H1 (cell line): ENCODE measurements at regions not wholly inside any gene's neighbourhood (a gene's known extent, or its start where the extent isn't known, plus 50 kb on each side); places are given as distances from the start of the nearest gene placed in this dataset.

Experiments
- CTCF ChIA-PET: fragments of 300-600 bp; sonication (Branson Sonifier 250); formaldehyde crosslinking; loops from one replicate; lab custom pipeline; 2021; ENCODE audit not compliant: partially characterized antibody; lab: Charles Lee
- POLR2A ChIA-PET: fragments of 300-600 bp; sonication (Branson Sonifier 250); formaldehyde crosslinking; loops from one replicate; lab custom pipeline; 2021; ENCODE audit warnings: inconsistent platforms; ENCODE audit not compliant: partially characterized antibody; lab: Charles Lee
- DNase-seq, 2 experiments: peaks; one replicate each; pipeline versions ENCODE4 v3.0.0 to v3.0.0-alpha.2; 2010 to 2022; ENCODE audit warnings: low spot score in 2 of 2, low read depth in 1 of 2, mixed read lengths in 1 of 2
- FAIRE-seq: peaks from 2 replicates; lab custom pipeline; 2011; peaks lifted over from hg19 to GRCh38; lab: Jason Lieb, UNC
- H2AFZ ChIP-seq: 2 replicates; pipeline ENCODE4 v1.8.1; 2012; ENCODE audit warnings: low read length, inconsistent platforms
- H2AK5ac ChIP-seq: 2 replicates; pipeline ENCODE4 v1.6.1; 2013; ENCODE audit warnings: low read depth, low read length
- H2BK120ac ChIP-seq: replicated peaks from 2 replicates; pipeline ENCODE3; 2013; ENCODE audit warnings: low read depth, low read length, inconsistent platforms
- H2BK12ac ChIP-seq: 2 replicates; pipeline ENCODE4 v1.6.1; 2013; ENCODE audit warnings: low read depth, low read length
- H2BK15ac ChIP-seq: 2 replicates; pipeline ENCODE4 v1.6.1; 2013; ENCODE audit warnings: low read length
- H2BK20ac ChIP-seq: 2 replicates; pipeline ENCODE4 v1.6.1; 2013; ENCODE audit warnings: low read length
- H2BK5ac ChIP-seq: 2 replicates; pipeline ENCODE4 v1.6.1; 2013; ENCODE audit warnings: low read depth, low read length
- H3K14ac ChIP-seq: 2 replicates; pipeline ENCODE4 v1.6.1; 2013; ENCODE audit warnings: inconsistent platforms; ENCODE audit not compliant: insufficient read length
- H3K18ac ChIP-seq: 2 replicates; pipeline ENCODE4 v1.6.1; 2013; ENCODE audit warnings: low read length; ENCODE audit errors: extremely low read depth
- H3K23ac ChIP-seq: 2 replicates; pipeline ENCODE4 v1.6.1; 2013; ENCODE audit warnings: inconsistent platforms; ENCODE audit not compliant: insufficient read length
- H3K23me2 ChIP-seq: 2 replicates; pipeline ENCODE4 v1.6.1; 2013; ENCODE audit warnings: low read depth, low read length
- H3K27ac ChIP-seq: 2 replicates; pipeline ENCODE4 v1.6.1; 2011; ENCODE audit warnings: low read depth, low read length, inconsistent platforms
- H3K27me3 ChIP-seq, 4 experiments: replicated peaks in 1 of 4; 1 replicate in 1 of 4; 2 replicates in 3 of 4; pipeline versions ENCODE4 v1.6.1 to v1.8.1; 2011 to 2013; ENCODE audit warnings: low read length in 3 of 4, mild to moderate bottlenecking in 3 of 4, inconsistent platforms in 2 of 4, mixed read lengths in 2 of 4, moderate library complexity in 1 of 4; ENCODE audit not compliant: control insufficient read depth in 3 of 4, insufficient read depth in 3 of 4; ENCODE audit errors: extremely low read depth in 1 of 4
- H3K36me3 ChIP-seq, 4 experiments: 2 replicates each; pipeline versions ENCODE4 v1.6.1 to v1.8.1; 2011 to 2013; ENCODE audit warnings: mild to moderate bottlenecking in 4 of 4, low read length in 3 of 4, moderate library complexity in 2 of 4, control low read depth in 1 of 4, inconsistent platforms in 1 of 4; ENCODE audit not compliant: insufficient read depth in 4 of 4, control insufficient read depth in 2 of 4
- H3K4ac ChIP-seq: replicated peaks from 2 replicates; pipeline ENCODE3; 2013; ENCODE audit warnings: low read length, low read depth, mixed read lengths, inconsistent platforms; ENCODE audit not compliant: insufficient read length
- H3K4me1 ChIP-seq, 4 experiments: replicated peaks in 1 of 4; 1 replicate in 1 of 4; 2 replicates in 3 of 4; pipeline versions ENCODE4 v1.6.1 to v1.8.1; 2011 to 2013; ENCODE audit warnings: low read length in 3 of 4, inconsistent platforms in 2 of 4, mixed read lengths in 1 of 4; ENCODE audit not compliant: insufficient read depth in 4 of 4, control insufficient read depth in 3 of 4
- H3K4me2 ChIP-seq, 2 experiments: 2 replicates each; pipeline versions ENCODE4 v1.6.1 to v1.8.1; 2011 to 2013; ENCODE audit warnings: low read depth in 2 of 2, low read length in 2 of 2, control low read depth in 1 of 2, inconsistent platforms in 1 of 2, mild to moderate bottlenecking in 1 of 2; ENCODE audit not compliant: insufficient read depth in 1 of 2
- H3K4me3 ChIP-seq, 4 experiments: fragments of 200-600, 300-600 bp in 1 of 4; sonication (generic), shearing (Covaris generic), sonication (Bioruptor Twin) in 1 of 4; 2 replicates each; pipeline versions ENCODE4 v1.5.1 to v1.8.1; 2011 to 2016; ENCODE audit warnings: low read length in 4 of 4, low read depth in 3 of 4, control low read depth in 2 of 4, inconsistent platforms in 2 of 4, mild to moderate bottlenecking in 2 of 4, mixed read lengths in 1 of 4, moderate library complexity in 1 of 4; ENCODE audit not compliant: insufficient read depth in 2 of 4; ENCODE audit errors: extremely low read depth in 1 of 4
- H3K56ac ChIP-seq: replicated peaks from 2 replicates; pipeline ENCODE3; 2013; ENCODE audit warnings: low read depth, mild to moderate bottlenecking, mixed read lengths, low read length, inconsistent platforms; ENCODE audit not compliant: insufficient read length
- H3K79me1 ChIP-seq: 2 replicates; pipeline ENCODE4 v1.6.1; 2013; ENCODE audit warnings: low read depth, low read length, control low read depth
- H3K79me2 ChIP-seq, 2 experiments: 2 replicates each; pipeline versions ENCODE4 v1.6.1 to v1.8.1; 2012 to 2013; ENCODE audit warnings: low read length in 2 of 2, mild to moderate bottlenecking in 2 of 2, inconsistent platforms in 1 of 2; ENCODE audit not compliant: insufficient read depth in 2 of 2, control insufficient read depth in 1 of 2
- H3K9ac ChIP-seq, 4 experiments: replicated peaks in 1 of 4; 1 replicate in 1 of 4; 2 replicates in 3 of 4; pipeline versions ENCODE4 v1.6.1 to v1.8.1; 2011 to 2013; ENCODE audit warnings: low read depth in 3 of 4, low read length in 3 of 4, control low read depth in 2 of 4, mild to moderate bottlenecking in 2 of 4, moderate library complexity in 2 of 4, inconsistent platforms in 1 of 4; ENCODE audit errors: extremely low read depth in 1 of 4
- H3K9me3 ChIP-seq, 2 experiments: 2 replicates each; pipeline versions ENCODE4 v1.6.1 to v1.8.1; 2012 to 2013; ENCODE audit warnings: mild to moderate bottlenecking in 2 of 2, moderate library complexity in 2 of 2, control low read depth in 1 of 2, inconsistent platforms in 1 of 2, low read depth in 1 of 2, low read length in 1 of 2, mixed read lengths in 1 of 2; ENCODE audit not compliant: insufficient read depth in 2 of 2
- H4K20me1 ChIP-seq, 2 experiments: replicated peaks in 1 of 2; 2 replicates each; pipeline versions ENCODE3 to v1.8.1; 2011 to 2013; ENCODE audit warnings: inconsistent platforms in 2 of 2, low read length in 2 of 2, mild to moderate bottlenecking in 1 of 2; ENCODE audit not compliant: insufficient read depth in 2 of 2, control insufficient read depth in 1 of 2
- H4K5ac ChIP-seq: 2 replicates; pipeline ENCODE4 v1.6.1; 2013; ENCODE audit warnings: low read length, low read depth, mixed read lengths, inconsistent platforms; ENCODE audit not compliant: insufficient read length
- H4K8ac ChIP-seq: 2 replicates; pipeline ENCODE4 v1.8.0; 2013; ENCODE audit warnings: mild to moderate bottlenecking, moderate library complexity, low read length, inconsistent platforms; ENCODE audit not compliant: insufficient read depth; ENCODE audit errors: extremely low read depth
- H4K91ac ChIP-seq: replicated peaks from 2 replicates; pipeline ENCODE3; 2013; ENCODE audit warnings: low read length, mixed read lengths, inconsistent platforms; ENCODE audit not compliant: insufficient read length
- ASH2L ChIP-seq: fragments of 200-600, 300-600 bp; sonication (generic); IDR thresholded peaks from one replicate; pipeline ENCODE4 v1.7.1; 2017; ENCODE audit warnings: low read length
- ATF3 ChIP-seq: IDR thresholded peaks from 2 replicates; pipeline ENCODE4 v1.6.1; 2011; ENCODE audit warnings: low read depth, mild to moderate bottlenecking, low read length; ENCODE audit not compliant: insufficient read depth
- BCL11A ChIP-seq, 2 experiments: IDR thresholded peaks; one replicate each; pipeline ENCODE4 v1.6.1; 2011; ENCODE audit warnings: low read depth in 2 of 2, low read length in 2 of 2, mild to moderate bottlenecking in 2 of 2
- CHD1 ChIP-seq: IDR thresholded peaks from 2 replicates; pipeline ENCODE4 v1.6.1; 2012; ENCODE audit warnings: low read depth, low read length, improper control_type of control experiment
- CTBP2 ChIP-seq: IDR thresholded peaks from 2 replicates; pipeline ENCODE4 v1.7.0; 2011; ENCODE audit warnings: borderline replicate concordance, mild to moderate bottlenecking, moderate library complexity, mixed read lengths, low read length; ENCODE audit not compliant: insufficient read depth, insufficient read length
- EGR1 ChIP-seq: IDR thresholded peaks from 2 replicates; pipeline ENCODE4 v1.6.1; 2011; ENCODE audit warnings: low read depth, low read length, borderline replicate concordance
- EZH2 ChIP-seq: fragments of 200-600 bp; sonication (generic); IDR thresholded peaks from 2 replicates; pipeline ENCODE4 v1.7.1; 2012; ENCODE audit warnings: low read depth, mild to moderate bottlenecking, moderate library complexity, low read length, inconsistent platforms; ENCODE audit not compliant: severe bottlenecking
- RNF2 ChIP-seq: fragments of 200-900, 300-1000 bp; sonication (generic); IDR thresholded peaks from 2 replicates; pipeline ENCODE4 v1.7.1; 2016; ENCODE audit warnings: borderline replicate concordance, low read depth, mild to moderate bottlenecking, antibody characterized with exemption, low read length; ENCODE audit not compliant: poor library complexity, severe bottlenecking; ENCODE audit errors: missing control alignments
- SP2 ChIP-seq: IDR thresholded peaks from 2 replicates; pipeline ENCODE4 v1.6.1; 2012; ENCODE audit warnings: mild to moderate bottlenecking, low read length, inconsistent platforms
- SP4 ChIP-seq: IDR thresholded peaks from 2 replicates; pipeline ENCODE4 v1.6.1; 2012; ENCODE audit warnings: low read length, inconsistent platforms
- TBP ChIP-seq: IDR thresholded peaks from 2 replicates; pipeline ENCODE4 v1.6.1; 2011; ENCODE audit warnings: low read depth, low read length, improper control_type of control experiment
- TCF12 ChIP-seq: IDR thresholded peaks from 2 replicates; pipeline ENCODE4 v1.6.1; 2011; ENCODE audit warnings: low read depth, mild to moderate bottlenecking, low read length
- YY1 ChIP-seq: IDR thresholded peaks from 2 replicates; pipeline ENCODE4 v1.6.1; 2011; ENCODE audit warnings: low read depth, mild to moderate bottlenecking, low read length
- WGBS, 2 experiments: shearing (Covaris generic) in 1 of 2; methylation state at CpG; one replicate each; pipeline versions ENCODE4 v1.1.6 to v1.1.7; 2013 to 2015; ENCODE audit warnings: low lambda C conversion rate in 2 of 2, mixed read lengths in 2 of 2, inconsistent platforms in 1 of 2, low coverage in 1 of 2, missing lambda C conversion rate in 1 of 2; ENCODE audit not compliant: insufficient replicate concordance in 2 of 2, insufficient coverage in 1 of 2, insufficient read length in 1 of 2; ENCODE audit errors: extremely low coverage in 1 of 2, missing lambda C conversion rate in 1 of 2; 5-methylcytosine and 5-hydroxymethylcytosine counted together

- H3K4me2 ChIP-seq: no peak overlapping the region
- H2BK15ac ChIP-seq: no peak overlapping the region
- H2AFZ ChIP-seq: no peak overlapping the region
- DNase-seq (no peak), FAIRE-seq (no peak)
- H4K91ac ChIP-seq: no peak overlapping the region
- ChIA-PET CTCF (no interaction called here), POLR2A (no interaction called here)
- H2BK20ac ChIP-seq: no peak overlapping the region
- H3K79me2 ChIP-seq: no peaks in the 10 kb centered on the region
- no peak overlapping the region for H3K9ac ChIP-seq
- H2BK12ac ChIP-seq: no peak overlapping the region
- H4K8ac ChIP-seq: no peak overlapping the region
- no peak overlapping the region for H2BK5ac ChIP-seq
- no peaks in the 10 kb centered on the region for H4K20me1 ChIP-seq
- no peak overlapping the region for H2BK120ac ChIP-seq
- TF ChIP-seq EZH2 (no peak), BCL11A (IDR thresholded peaks at IDR 0.05; ENCODE audit: low read depth in 2 of 2, low read length in 2 of 2) (no peak), CTBP2 (no peak), CHD1 (no peak), ASH2L (no peak), SP2 (no peak), TCF12 (no peak), ATF3 (no peak), RNF2 (no peak), TBP (no peak), SP4 (no peak), EGR1 (no peak), YY1 (no peak)
- H3K23me2 ChIP-seq: no peaks in the 10 kb centered on the region
- H3K56ac ChIP-seq: no peak overlapping the region
- H3K4me3 ChIP-seq: no peak overlapping the region
- H3K79me1 ChIP-seq: no peaks in the 10 kb centered on the region
- H3K23ac ChIP-seq: no peak overlapping the region
- no peak overlapping the region for H3K27ac ChIP-seq
- H3K4ac ChIP-seq: no peak overlapping the region
- no peak overlapping the region for H2AK5ac ChIP-seq
- H3K4me1 ChIP-seq: no peaks in the 10 kb centered on the region
- no peaks in the 10 kb centered on the region for H3K27me3 ChIP-seq
- no peaks in the 10 kb centered on the region for H3K36me3 ChIP-seq
- H3K18ac ChIP-seq: no peak overlapping the region
- no peak overlapping the region for H4K5ac ChIP-seq
- no peak overlapping the region for H3K14ac ChIP-seq
- no peaks in the 10 kb centered on the region for H3K9me3 ChIP-seq
- WGBS, 2 experiments: 93% methylated on average over 2 of the region's 2 CpGs; no CpG with 5 or more reads in 1 of the 2 experiments
Measured at GRCh38 chrX:46152756-46153155, 392.5 kb downstream of the ZNF674 start.
